ENCODE measurements at regions not wholly inside any gene's neighbourhood (a gene's known extent, or its start where the extent isn't known, plus 50 kb on each side); places are given as distances from the start of the nearest gene placed in this dataset.

DNA sequence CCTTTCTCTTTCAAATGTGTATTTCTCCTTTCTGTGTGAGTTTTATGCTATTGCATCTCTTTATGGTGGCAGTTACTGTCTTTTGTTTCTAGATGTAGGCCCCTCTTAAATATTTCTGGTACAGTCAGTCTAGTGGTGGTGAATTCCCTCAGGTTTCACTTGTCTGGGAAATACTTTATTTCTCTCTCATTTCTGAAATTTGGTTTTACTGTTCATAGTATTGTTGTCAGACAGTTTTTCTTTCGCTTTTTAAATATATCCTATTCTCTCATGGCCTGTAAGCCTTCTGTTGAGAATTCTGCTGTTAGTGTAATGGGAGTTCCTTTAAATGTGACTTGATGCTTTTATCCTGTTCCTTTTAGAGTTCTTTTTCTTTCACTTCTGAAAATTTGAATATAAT is 874.0 kb downstream of the PLOD2 start:
- TF ChIP-seq, protein P1, sequence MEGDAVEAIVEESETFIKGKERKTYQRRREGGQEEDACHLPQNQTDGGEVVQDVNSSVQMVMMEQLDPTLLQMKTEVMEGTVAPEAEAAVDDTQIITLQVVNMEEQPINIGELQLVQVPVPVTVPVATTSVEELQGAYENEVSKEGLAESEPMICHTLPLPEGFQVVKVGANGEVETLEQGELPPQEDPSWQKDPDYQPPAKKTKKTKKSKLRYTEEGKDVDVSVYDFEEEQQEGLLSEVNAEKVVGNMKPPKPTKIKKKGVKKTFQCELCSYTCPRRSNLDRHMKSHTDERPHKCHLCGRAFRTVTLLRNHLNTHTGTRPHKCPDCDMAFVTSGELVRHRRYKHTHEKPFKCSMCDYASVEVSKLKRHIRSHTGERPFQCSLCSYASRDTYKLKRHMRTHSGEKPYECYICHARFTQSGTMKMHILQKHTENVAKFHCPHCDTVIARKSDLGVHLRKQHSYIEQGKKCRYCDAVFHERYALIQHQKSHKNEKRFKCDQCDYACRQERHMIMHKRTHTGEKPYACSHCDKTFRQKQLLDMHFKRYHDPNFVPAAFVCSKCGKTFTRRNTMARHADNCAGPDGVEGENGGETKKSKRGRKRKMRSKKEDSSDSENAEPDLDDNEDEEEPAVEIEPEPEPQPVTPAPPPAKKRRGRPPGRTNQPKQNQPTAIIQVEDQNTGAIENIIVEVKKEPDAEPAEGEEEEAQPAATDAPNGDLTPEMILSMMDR (conservative IDR thresholded peaks at IDR 0.05; ENCODE audit: low read depth, low read length): no peak
- no peak for TF ChIP-seq EZH2 (IDR thresholded peaks at IDR 0.05; ENCODE audit: borderline replicate concordance, low read depth, low read length, poor library complexity, severe bottlenecking)

Measured in A673 (cell line).